KOPT-K1 (cell line): ENCODE measurements at regions not wholly inside any gene's neighbourhood (a gene's known extent, or its start where the extent isn't known, plus 50 kb on each side); places are given as distances from the start of the nearest gene placed in this dataset.
"Not testable (repeated sequence)": the region's sequence is repeated elsewhere in the genome, so short reads cannot be mapped to it uniquely, and the experiment has no call there.

Experiments
- H3K27ac ChIP-seq: fragments of 200-600 bp; sonication (generic); 2 replicates; pipeline ENCODE4 v1.5.1; 2016; ENCODE audit warnings: antibody characterized with exemption, mild to moderate bottlenecking, low read depth, low read length; ENCODE audit not compliant: poor library complexity, severe bottlenecking
- H3K36me3 ChIP-seq: fragments of 200-600 bp; sonication (generic); 2 replicates; pipeline ENCODE4 v1.5.1; 2017; ENCODE audit warnings: antibody characterized with exemption, mild to moderate bottlenecking, low read length, moderate library complexity; ENCODE audit not compliant: insufficient read depth
- H3K9me3 ChIP-seq: fragments of 200-600 bp; sonication (generic); 2 replicates; pipeline ENCODE4 v1.5.1; 2017; ENCODE audit warnings: antibody characterized with exemption, low read length, mild to moderate bottlenecking; ENCODE audit not compliant: insufficient read depth, poor library complexity, severe bottlenecking

DNA sequence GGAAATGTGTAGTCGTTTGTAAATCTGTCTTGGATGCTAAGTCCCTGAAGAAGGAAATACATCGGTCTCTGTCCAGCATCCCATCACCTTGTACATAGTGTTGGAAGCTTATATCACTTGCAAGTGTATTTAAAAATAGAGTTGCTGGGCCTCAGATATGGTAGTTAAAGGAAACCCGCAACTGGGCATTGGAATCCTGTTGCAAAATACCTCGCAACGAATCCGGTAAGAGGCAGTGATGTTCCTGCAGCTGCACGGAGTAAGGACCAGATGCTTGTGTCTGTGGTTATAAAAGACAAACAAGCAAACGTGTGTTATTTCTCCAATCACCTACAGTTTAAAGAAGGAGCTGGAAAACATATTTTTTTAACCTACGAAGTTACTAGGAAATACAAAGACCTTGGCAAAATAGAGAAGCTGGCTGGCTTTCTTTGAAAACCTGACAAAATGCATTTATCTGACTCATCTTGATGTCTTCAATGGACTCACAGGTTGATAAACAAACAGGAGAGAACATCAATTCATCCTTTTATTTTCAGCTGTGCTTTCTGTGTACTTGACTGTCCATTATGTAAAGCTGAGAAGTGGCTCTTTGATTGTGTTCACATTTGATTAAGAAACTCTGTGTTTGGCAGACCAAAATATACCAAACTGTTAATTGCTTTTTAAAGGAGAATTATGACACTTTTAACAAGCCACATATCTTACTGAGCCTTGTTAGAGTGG is 326.4 kb downstream of the SFMBT2 start:
- no peaks in the 10 kb centered on the region for H3K9me3 ChIP-seq
- no peak overlapping the region for H3K27ac ChIP-seq
- H3K36me3 ChIP-seq: no peaks in the 10 kb centered on the region

DNA sequence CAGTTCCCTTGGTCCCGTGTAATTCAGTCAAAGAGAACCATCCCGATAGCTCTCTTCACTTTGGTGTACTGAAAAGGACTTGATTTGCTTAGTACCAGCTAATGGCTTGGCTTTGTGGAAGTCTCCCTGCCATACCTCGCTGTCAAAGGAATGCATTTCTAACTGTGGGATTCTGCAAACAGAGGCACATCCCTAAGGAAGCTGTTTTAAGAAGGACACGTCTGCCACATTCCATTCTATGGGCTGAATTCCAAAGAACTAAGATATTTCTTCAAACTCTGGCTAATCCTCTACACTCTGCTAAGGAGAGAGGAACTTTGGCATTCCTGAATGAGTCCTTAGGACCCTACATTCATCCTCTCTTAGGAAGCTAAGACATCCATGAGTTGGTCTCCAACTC is 327.9 kb downstream of the SFMBT2 start:
- Histone ChIP-seq H3K36me3 (no peaks in the 10 kb centered on the region), H3K27ac (no peak overlapping the region), H3K9me3 (no peaks in the 10 kb centered on the region)

DNA sequence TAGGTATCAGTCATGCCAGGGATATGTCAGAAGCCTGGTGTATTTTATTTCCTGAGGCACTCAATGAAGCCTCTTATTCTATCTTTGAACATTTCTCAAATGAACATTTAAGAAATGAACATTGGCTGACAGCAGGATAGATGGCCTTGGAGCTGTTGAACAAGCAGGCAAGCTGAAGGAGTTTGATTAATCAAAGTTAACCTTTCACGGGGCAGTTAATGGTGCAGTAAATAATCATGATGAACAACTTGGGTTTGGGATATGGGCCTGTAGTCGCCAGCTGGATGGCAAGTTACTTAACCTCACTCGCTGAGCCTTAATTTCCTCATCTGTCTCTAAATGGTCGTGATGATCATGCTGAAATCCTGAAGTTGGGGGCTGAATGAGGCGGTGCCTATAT is 333.0 kb downstream of the SFMBT2 start:
- no peaks in the 10 kb centered on the region for H3K36me3 ChIP-seq
- no peaks in the 10 kb centered on the region for H3K9me3 ChIP-seq
- H3K27ac ChIP-seq: no peak overlapping the region

DNA sequence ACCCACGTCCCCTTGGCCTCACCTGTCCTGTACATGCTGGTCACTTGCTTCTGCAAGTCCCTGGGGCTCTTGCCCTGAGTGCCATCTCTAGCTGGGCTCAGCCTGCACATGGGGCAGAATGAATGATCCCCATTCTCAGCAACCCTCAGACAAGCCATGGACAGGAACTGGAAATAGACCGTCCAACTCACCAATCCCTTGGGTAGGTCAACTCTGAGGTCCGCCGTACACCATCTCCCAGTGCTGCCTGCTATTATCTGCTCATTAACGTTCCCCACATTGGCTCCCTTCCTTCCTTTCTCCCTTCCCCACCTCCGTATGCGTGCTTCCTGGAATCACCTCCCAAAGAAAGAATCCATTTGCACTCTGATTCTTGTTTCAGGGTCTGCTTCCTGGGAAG is 335.0 kb downstream of the SFMBT2 start:
- H3K9me3 ChIP-seq: peaks cover 5% of the 10 kb centered on the region
- H3K27ac ChIP-seq: no peak overlapping the region
- H3K36me3 ChIP-seq: no peaks in the 10 kb centered on the region

DNA sequence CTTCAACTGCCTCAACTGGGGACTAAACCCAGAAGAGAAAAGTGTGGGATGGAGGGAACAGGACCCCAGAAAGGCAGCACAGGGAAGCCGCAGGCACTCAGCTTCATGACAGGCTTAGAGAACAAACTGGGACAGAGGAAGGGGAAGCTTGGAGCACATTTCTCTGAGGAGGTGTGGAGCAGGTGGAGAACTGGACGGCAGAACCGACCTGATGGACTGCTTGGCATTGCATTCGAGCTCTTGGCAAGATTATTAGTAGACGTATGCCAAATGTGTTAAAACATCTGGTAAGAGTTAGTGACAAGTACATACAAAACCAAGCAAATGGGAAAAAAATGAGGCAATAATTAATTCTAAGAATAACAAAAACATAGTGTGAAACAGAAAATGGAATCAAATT is 335.7 kb downstream of the SFMBT2 start:
- Histone ChIP-seq H3K36me3 (no peaks in the 10 kb centered on the region), H3K9me3 (peaks cover 5% of the 10 kb centered on the region), H3K27ac (no peak overlapping the region)

DNA sequence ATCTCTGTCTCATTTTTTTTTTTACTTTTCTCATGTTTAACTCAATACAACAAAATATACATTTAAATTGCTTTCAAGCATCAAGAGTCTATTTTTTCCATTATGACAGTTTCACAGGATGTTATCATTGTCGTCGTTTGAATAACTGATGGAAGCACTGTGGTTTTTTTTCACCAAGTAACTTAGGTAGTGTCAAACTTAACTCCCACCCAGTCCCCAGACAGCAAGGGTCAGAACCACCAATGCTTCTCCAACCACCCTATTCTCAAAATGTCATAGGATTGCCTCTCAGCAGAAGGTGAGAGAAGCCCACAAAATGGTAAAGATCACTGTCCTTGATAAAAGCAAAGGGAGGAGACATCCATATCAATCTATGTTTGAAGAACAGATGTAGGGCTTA is 339.4 kb downstream of the SFMBT2 start:
- H3K27ac ChIP-seq: no peak overlapping the region
- no peaks in the 10 kb centered on the region for H3K36me3 ChIP-seq
- H3K9me3 ChIP-seq: peaks cover 5% of the 10 kb centered on the region

DNA sequence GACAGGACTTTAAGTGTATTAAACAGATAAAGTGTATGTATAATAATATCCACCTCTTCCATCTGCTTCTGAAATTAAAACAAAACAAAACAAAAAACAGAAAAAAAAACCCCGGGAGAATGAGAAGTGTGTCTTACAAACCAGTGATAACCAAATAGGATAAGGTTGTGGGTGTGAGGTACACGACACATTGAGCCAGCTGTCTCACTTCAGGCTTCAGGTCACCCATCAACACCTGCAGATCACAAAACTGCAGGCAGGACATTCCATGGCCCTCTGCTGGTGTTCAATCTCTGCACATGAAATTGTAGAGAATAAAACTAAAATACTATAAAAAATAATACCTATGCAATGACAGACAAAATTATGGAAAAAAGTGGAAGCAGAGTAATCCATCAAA is 339.9 kb downstream of the SFMBT2 start:
- Histone ChIP-seq H3K9me3 (peaks cover 5% of the 10 kb centered on the region), H3K36me3 (no peaks in the 10 kb centered on the region), H3K27ac (no peak overlapping the region)

DNA sequence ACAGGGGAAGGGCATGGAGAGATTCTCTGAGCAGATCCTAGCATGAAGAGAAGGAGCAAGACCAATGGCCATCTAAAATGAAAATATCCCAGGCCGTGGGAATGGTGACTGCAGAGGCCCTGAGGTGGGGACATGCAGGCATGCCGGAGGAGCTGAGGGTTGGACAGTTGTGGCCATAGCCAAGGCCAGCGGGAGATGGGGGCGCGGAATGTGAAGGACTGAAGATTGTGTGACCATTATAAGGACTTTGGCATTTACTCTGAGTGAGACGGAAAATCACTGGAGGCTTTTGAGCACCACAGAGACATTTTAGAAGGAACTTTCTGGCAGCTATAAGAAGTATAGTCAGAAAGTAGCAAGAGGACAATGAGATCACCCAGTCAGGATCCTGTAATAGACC is 341.1 kb downstream of the SFMBT2 start:
- Histone ChIP-seq H3K9me3 (peaks cover 5% of the 10 kb centered on the region), H3K36me3 (no peaks in the 10 kb centered on the region)

DNA sequence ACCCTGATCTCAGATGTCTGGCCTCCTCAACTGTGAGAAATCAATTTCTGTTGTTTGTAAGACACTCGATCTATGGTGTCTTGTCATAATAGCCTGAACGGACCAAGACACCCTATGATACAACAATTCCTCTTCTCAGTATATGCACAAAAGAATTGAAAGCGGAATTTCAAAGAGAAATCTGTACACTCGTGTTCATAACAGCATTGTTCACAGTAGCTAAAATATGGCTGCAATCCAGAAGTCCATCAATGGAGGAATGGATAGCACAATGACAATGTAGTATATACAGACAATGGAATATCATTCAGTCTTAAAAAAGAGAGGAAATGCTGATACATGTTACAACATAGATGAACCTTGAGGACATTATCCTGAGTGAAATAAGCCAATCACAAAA is 354.6 kb downstream of the SFMBT2 start:
- Histone ChIP-seq H3K27ac (no peak overlapping the region), H3K9me3 (no peaks in the 10 kb centered on the region), H3K36me3 (no peaks in the 10 kb centered on the region)

More for the DNA sequence above, 341.1 kb downstream of the SFMBT2 start:
- no peak overlapping the region for H3K27ac ChIP-seq

DNA sequence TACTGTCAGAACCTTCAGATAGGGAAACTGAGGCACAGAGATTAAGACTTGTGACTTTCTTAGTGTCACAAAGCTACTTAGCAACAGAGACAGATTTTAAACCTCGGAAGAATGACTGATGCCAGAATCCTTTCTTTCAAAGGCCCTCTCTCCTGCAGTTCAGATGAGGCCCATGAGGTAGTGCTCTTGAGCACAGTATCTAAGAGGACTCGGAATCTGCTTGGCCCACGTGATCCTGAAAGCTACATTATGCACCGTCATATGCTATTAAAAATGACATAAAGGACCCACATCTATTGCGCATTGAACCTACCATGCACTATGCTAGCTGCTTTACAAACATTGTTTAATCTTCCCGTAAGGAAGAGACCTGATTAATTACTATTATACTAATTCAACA is 355.9 kb downstream of the SFMBT2 start:
- Histone ChIP-seq H3K9me3 (peaks cover 4% of the 10 kb centered on the region), H3K27ac (no peak overlapping the region), H3K36me3 (no peaks in the 10 kb centered on the region)

DNA sequence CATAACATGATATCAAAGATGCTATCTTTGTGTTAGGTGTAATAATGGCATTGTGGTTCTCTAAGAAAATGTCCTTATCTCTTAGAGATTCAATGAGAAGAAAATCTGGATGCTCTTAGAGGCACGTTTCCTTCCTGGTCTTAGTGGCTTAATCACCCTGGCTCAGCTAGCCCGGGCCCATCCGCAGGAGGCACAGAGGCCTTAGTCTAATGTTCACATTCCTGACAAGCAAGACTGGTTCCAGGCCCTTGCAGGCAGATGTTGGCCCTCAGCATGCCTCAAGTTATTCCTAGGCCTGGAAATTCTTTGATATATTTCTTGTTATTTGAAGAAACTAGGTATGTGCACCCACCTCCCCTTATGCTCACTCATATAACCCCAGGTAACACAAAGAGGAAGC is 357.6 kb downstream of the SFMBT2 start:
- Histone ChIP-seq H3K27ac (no peak overlapping the region), H3K36me3 (no peaks in the 10 kb centered on the region), H3K9me3 (peaks cover 21% of the 10 kb centered on the region)

DNA sequence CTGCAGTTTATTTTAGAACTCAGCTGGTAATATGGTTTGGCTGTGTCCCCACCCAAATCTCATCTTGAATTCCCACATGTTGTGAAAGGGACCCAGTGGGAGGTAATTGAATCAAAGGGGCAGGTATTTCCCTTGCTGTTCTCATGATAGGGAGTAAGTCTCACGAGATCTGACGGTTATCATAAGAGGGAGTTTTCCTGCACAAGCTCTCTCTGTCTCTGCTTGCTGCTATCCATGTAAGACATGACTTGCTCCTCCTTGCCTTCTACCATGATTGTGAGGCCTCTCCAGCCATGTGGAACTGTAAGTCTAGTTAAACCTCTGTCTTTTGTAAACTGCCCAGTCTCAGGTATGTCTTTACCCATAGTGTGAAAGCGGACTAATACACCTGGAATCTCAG is 360.8 kb downstream of the SFMBT2 start:
- H3K36me3 ChIP-seq, H3K27ac ChIP-seq: not testable (repeated sequence)
- peaks cover 30% of the 10 kb centered on the region for H3K9me3 ChIP-seq

DNA sequence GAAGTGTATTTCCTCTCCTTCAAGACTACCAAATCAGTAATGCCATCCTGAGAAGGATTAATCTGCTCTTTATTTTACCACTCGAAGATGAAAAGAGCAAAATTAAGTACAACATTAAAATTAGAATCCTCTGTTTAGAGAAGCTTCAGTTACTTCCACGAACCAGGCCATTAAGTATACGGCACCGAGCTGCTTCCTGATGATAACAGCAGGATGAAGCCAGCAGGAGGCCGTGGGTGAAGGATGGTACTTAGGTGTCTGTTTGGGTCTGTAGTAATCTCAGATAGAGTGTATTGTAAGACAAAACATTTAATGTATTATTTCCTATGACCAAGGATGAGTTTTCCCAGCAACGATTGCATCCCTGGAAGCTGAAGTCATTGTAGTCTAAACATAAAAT is 362.8 kb downstream of the SFMBT2 start:
- Histone ChIP-seq H3K27ac (no peak overlapping the region), H3K9me3 (peaks cover 30% of the 10 kb centered on the region), H3K36me3 (no peaks in the 10 kb centered on the region)

DNA sequence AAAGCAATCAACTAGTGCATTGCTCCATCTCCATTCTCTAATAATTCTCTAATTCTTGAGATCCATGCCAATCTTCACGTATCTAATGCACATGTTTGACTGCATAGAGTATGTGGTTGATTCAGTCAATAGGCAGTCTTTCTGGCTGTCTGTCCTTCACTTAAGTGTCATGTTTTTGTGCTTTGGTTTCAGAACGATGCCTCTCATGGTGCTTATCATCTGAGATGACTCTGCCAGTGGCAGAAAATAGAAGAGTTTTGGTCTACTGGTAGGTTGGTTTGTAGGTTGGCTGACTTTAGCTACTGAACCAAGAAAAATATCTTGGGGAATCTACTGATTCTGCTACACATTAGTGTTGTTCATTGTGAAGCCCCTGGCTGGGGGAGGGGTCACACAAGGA is 364.2 kb downstream of the SFMBT2 start:
- peaks cover 30% of the 10 kb centered on the region for H3K9me3 ChIP-seq
- H3K27ac ChIP-seq: peak overlapping the region; percentile 43
- H3K36me3 ChIP-seq: no peaks in the 10 kb centered on the region

DNA sequence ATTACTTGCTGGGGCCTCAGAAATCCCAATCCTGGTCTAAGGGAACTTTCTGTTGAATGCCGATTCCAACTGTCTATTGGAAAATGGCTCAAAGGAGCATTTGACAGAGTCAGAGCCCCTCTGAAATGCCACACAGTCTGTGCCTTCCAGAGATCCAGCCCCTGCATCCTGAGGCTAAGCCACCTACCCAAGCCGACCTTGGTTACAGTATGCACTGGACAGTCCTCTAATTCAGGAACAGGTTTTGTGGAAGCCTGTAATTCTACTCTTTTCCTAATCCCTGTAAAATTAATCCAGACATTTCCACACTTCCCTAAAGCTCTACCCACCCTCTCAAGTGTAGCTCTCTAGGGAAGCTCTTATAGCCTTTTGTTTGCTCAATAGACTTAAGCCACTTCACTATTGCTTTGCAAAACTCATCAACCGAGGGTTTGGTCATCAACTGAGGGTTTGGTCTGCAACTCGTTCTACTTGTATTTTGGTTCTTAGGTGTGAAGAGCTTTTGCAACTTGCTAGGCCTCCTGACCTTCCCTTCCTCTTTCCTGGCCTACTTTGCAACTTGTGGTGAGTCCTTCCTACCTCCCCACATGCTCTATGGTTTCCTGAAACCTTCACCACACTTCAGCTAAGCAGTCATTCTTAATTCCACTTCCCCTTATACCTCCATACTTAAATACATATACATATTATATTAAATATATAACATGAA is 364.8 kb downstream of the SFMBT2 start:
- H3K9me3 ChIP-seq: peaks cover 30% of the 10 kb centered on the region
- peak overlapping the region; percentile 31 for H3K27ac ChIP-seq
- no peaks in the 10 kb centered on the region for H3K36me3 ChIP-seq

DNA sequence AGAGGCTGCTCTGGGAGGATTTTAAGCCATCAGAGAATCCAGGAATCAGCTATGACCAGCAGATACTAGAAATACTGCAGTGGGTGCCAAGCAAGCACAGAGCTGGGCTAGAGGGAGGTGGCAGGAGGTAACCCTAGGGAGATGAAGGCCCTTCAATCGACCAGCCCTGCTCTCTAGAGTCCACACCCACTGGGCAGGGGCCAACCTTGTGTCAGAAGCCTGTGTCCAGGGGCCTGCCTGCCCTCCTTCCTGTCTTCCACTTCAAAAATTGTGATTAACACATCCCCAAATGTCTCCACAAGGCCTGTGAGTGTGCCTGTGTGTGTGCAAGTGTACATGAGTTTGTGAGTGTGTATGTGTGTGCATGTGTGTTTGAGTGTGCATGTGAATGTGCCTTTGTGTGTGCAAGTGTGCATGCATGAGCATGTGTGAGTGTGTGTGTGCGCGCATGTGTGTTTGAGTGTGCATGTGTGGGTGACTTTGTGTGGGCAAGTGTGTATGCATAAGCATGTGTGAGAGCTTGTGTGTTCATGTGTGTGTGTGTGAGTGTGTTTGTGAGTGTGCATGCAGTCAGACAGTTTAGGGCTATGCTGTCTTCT is 367.7 kb downstream of the SFMBT2 start:
- Histone ChIP-seq H3K27ac (no peak overlapping the region), H3K9me3 (peaks cover 9% of the 10 kb centered on the region), H3K36me3 (no peaks in the 10 kb centered on the region)
